ENCODE measurements at regions not wholly inside any gene's neighbourhood (a gene's known extent, or its start where the extent isn't known, plus 50 kb on each side); places are given as distances from the start of the nearest gene placed in this dataset.
"Not testable (repeated sequence)": the region's sequence is repeated elsewhere in the genome, so short reads cannot be mapped to it uniquely, and the experiment has no call there.

DNA sequence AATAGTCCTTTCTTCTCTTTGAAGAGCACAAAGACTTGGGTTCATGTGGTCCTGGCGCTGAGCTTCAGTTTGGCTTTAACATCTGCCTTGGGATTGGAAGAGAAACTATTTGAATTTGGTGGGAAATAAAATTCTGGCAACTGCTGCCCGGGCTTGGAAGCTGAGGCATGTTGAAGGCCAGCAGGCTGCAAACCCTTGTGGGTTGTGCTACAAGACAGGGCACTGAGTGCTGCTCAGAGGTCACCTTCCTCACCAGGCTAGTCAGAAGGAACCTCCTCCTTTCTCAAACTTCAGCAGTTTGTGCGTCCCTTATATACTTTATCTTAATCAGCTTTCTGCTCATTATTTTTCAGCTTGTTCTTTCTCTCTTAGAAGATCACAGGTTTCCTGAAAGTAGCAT lies 238.4 kb upstream of the TBX18 start:
- H3K9me3 Mint-ChIP-seq: peaks cover 6% of the 10 kb centered on the region
- H3K4me1 Mint-ChIP-seq: no peaks in the 10 kb centered on the region
- no peak overlapping the region for H3K27ac Mint-ChIP-seq (ENCODE audit: low read depth)
- H3K27me3 Mint-ChIP-seq: no peaks in the 10 kb centered on the region
- H3K4me3 Mint-ChIP-seq: no peak overlapping the region
- ATAC-seq (replicated peaks; ENCODE audit: extremely low read depth, poor library complexity, severe bottlenecking): no peak
- H3K36me3 Mint-ChIP-seq (ENCODE audit: insufficient read depth): no peaks in the 10 kb centered on the region
- DNase-seq (ENCODE audit: low spot score in 2 of 2): no peak

DNA sequence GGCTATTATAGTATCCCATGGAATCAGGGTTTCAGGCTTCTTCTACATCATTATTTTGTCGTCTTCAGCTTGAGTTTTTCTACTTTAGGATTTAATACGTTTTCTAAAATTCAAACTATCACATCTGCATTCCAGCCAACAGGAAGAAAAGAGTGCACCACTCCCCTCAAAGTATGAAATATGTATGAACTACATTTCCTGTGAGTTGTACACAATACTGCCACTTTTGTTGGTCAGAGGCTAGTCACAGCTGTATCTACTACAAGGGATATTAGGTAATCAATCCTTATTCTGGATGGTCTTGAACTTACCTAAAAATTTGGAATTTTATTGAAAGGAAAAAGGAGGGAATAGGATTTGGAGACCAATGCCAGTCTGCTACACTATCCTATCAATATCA lies 235.6 kb upstream of the TBX18 start:
- no peak for ATAC-seq (replicated peaks; ENCODE audit: extremely low read depth, poor library complexity, severe bottlenecking)
- peaks cover 20% of the 10 kb centered on the region for H3K9me3 Mint-ChIP-seq

DNA sequence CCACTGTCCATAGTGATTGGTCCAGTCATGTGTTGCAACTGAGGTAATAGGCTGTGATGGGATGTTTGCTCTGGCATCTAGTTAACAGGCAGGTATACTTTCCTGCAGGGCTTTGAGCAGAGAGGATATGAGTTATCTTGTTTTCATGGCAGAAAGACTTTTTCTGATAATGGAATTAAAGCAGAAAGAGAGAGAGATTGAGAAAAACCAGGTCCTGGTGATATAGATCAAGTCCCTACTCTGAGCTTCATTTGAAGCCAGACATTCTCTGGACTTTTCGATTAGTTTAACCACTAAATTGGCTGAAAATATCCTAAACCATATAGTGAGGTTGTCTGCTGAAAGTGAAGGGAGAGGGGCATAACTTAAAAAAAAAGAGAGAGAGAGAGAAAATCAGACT lies 233.8 kb upstream of the TBX18 start:
- H3K36me3 Mint-ChIP-seq (ENCODE audit: insufficient read depth): no peaks in the 10 kb centered on the region
- no peaks in the 10 kb centered on the region for H3K4me1 Mint-ChIP-seq
- DNase-seq (ENCODE audit: low spot score in 2 of 2) (no peak), ATAC-seq (replicated peaks; ENCODE audit: extremely low read depth, poor library complexity, severe bottlenecking) (no peak)
- no peak overlapping the region for H3K4me3 Mint-ChIP-seq
- H3K27ac Mint-ChIP-seq (ENCODE audit: low read depth): no peak overlapping the region
- H3K9me3 Mint-ChIP-seq: peaks cover 17% of the 10 kb centered on the region
- H3K27me3 Mint-ChIP-seq: no peaks in the 10 kb centered on the region

More for the DNA sequence above, 235.6 kb upstream of the TBX18 start:
- no peaks in the 10 kb centered on the region for H3K4me1 Mint-ChIP-seq
- no peaks in the 10 kb centered on the region for H3K36me3 Mint-ChIP-seq (ENCODE audit: insufficient read depth)
- no peak overlapping the region for H3K4me3 Mint-ChIP-seq
- no peaks in the 10 kb centered on the region for H3K27me3 Mint-ChIP-seq
- no peak overlapping the region for H3K27ac Mint-ChIP-seq (ENCODE audit: low read depth)
- no peak for DNase-seq (ENCODE audit: low spot score in 2 of 2)

DNA sequence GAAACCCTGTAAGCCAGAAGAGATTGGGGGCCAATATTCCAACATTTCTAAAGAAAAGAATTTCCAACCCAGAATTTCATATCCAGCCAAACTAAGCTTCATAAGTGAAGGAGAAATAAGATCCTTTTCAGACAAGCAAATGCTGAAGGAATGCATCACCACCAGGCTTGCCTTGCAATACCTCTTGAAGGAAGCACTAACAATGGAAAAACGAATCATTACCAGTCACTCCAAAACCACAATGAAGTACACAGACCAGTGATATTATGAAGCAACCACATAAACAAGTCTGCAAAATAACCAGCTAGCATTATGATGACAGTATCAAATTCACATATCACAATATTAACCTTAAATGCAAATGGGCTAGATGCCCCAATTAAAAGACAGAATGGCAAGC lies 224.4 kb upstream of the TBX18 start:
- not testable (repeated sequence) for ATAC-seq (replicated peaks; ENCODE audit: extremely low read depth, poor library complexity, severe bottlenecking); H3K36me3 Mint-ChIP-seq (ENCODE audit: insufficient read depth); H3K4me3 Mint-ChIP-seq; H3K27ac Mint-ChIP-seq (ENCODE audit: low read depth); DNase-seq (ENCODE audit: low spot score in 2 of 2); H3K4me1 Mint-ChIP-seq; H3K27me3 Mint-ChIP-seq
- H3K9me3 Mint-ChIP-seq: peaks cover 28% of the 10 kb centered on the region

DNA sequence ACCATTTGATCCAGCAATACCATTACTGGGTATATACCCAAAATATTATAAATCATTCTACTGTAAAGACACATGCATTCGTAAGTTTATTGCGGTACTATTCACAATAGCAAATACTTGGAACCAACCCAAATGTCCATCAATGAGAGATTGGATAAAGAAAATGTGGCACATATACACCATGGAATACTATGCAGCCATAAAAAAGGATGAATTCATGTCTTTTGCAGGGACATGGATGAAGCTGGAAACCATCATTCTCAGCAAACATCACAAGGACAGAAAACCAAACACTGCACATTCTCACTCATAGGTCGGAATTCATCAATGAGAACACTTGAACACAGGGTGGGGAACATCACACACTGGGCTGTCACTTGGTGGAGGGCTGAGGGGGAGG lies 221.1 kb upstream of the TBX18 start:
- H3K4me3 Mint-ChIP-seq; DNase-seq (ENCODE audit: low spot score in 2 of 2); H3K27ac Mint-ChIP-seq (ENCODE audit: low read depth); ATAC-seq (replicated peaks; ENCODE audit: extremely low read depth, poor library complexity, severe bottlenecking); H3K36me3 Mint-ChIP-seq (ENCODE audit: insufficient read depth); H3K4me1 Mint-ChIP-seq; H3K27me3 Mint-ChIP-seq: not testable (repeated sequence)
- peaks cover 24% of the 10 kb centered on the region for H3K9me3 Mint-ChIP-seq

DNA sequence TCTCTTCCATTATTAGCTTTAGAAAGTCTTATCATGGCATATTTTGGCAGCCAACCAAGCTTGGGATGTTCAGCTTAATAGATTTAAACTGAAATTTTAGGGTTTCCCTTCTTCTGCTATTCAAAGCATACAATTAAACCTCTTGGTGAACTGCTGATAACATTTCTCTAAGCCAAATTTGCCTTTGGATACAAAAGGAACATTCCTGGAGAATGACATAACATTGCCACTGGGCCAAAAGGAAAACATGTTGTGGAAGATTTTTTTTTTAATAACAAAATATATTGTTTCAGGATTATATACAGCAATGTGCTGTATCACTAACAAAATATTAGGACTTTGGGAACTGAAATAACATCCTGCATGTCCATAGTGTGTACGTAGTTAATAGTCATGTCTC lies 215.1 kb upstream of the TBX18 start:
- no peak for ATAC-seq (replicated peaks; ENCODE audit: extremely low read depth, poor library complexity, severe bottlenecking)
- H3K4me1 Mint-ChIP-seq: no peaks in the 10 kb centered on the region
- peaks cover 15% of the 10 kb centered on the region for H3K9me3 Mint-ChIP-seq
- no peak overlapping the region for H3K27ac Mint-ChIP-seq (ENCODE audit: low read depth)
- H3K4me3 Mint-ChIP-seq: no peak overlapping the region
- DNase-seq (ENCODE audit: low spot score in 2 of 2): no peak
- H3K36me3 Mint-ChIP-seq (ENCODE audit: insufficient read depth): no peaks in the 10 kb centered on the region
- no peaks in the 10 kb centered on the region for H3K27me3 Mint-ChIP-seq

DNA sequence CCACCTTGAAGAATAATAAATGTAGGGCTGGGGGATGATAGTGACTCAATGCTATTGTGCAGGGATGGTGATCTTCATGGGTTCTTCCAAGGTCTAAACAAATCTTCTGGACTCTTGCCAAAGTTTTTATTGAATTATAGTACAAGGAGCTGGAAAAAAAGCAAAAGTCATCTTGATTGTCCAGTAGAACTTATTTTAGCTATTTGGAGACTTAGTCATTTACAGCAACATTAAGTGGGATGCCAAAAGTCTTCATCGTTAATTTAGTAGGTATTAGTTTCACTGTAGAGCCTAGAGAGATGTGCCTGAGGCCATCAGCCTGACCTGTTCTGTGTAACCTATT lies 212.9 kb upstream of the TBX18 start:
- no peaks in the 10 kb centered on the region for H3K36me3 Mint-ChIP-seq (ENCODE audit: insufficient read depth)
- ATAC-seq (replicated peaks; ENCODE audit: extremely low read depth, poor library complexity, severe bottlenecking) (no peak), DNase-seq (ENCODE audit: low spot score in 2 of 2) (no peak)
- no peaks in the 10 kb centered on the region for H3K4me1 Mint-ChIP-seq
- H3K27me3 Mint-ChIP-seq: no peaks in the 10 kb centered on the region
- peaks cover 15% of the 10 kb centered on the region for H3K9me3 Mint-ChIP-seq
- H3K27ac Mint-ChIP-seq (ENCODE audit: low read depth): no peak overlapping the region
- no peak overlapping the region for H3K4me3 Mint-ChIP-seq

DNA sequence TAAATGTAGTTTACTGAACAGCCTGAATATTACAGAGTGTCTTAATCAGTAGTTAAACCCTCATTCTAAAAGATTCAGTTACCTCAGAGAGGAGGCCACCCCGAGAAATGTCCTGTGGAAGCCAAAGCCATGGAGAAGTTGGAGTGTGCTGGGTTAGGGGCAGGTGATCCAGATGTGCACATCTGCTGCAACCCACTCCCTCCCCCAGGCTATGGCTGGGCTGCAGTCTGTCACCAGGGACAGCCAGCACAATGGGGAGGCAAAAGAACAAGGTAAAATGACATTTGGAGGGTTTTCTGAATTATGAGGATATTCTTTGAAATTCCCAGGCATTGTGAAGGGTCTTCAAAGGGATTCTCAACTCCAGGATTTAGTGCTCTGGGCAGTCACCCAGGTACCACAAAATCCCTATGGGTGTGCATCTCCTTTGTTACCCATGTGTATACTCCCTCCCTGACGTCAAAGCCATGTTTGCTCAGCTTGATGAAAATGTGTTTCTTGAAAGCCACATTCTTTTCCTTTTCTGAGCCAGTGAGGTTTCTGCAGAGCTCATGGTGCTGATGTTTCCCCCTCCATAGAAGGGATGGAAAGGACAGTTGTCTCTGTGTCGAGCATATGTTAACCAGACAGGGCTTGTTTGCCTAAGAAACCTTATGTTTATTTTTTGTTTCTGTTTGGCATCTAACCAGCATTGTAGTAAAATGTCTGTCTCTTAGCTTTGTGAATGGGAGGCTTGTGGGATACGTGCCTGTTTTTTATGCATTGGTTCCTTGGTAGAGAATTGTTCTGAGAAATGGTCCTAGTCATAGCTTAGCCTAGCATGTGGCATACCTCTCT lies 212.3 kb upstream of the TBX18 start:
- Mint-ChIP-seq H3K9me3 (peaks cover 15% of the 10 kb centered on the region), H3K27ac (ENCODE audit: low read depth) (no peak overlapping the region), H3K36me3 (ENCODE audit: insufficient read depth) (no peaks in the 10 kb centered on the region), H3K4me3 (no peak overlapping the region), H3K27me3 (no peaks in the 10 kb centered on the region), H3K4me1 (no peaks in the 10 kb centered on the region)
- no peak for ATAC-seq (replicated peaks; ENCODE audit: extremely low read depth, poor library complexity, severe bottlenecking)
- no peak for DNase-seq (ENCODE audit: low spot score in 2 of 2)

DNA sequence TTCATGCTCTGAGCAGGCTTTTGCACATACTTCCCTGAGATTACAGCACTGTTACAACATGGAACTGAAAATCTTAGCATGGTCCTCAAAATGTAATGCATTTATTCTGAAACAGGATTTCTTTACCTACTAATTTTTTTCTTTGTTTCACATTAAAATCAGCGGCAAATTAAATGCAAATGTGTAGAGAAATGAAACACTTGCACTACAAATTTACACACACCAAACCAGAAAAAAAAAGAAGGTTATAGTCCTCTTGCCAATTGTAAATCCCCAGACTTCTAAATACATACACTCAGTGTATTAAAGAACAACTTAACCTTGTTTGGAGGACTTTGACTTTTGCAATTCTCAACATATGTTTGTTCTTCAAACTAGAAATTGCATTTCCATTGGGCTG lies 210.9 kb upstream of the TBX18 start:
- Mint-ChIP-seq H3K36me3 (ENCODE audit: insufficient read depth) (no peaks in the 10 kb centered on the region), H3K4me3 (no peak overlapping the region), H3K9me3 (peaks cover 17% of the 10 kb centered on the region), H3K27ac (ENCODE audit: low read depth) (no peak overlapping the region), H3K27me3 (no peaks in the 10 kb centered on the region), H3K4me1 (no peaks in the 10 kb centered on the region)
- DNase-seq (ENCODE audit: low spot score in 2 of 2) (no peak), ATAC-seq (replicated peaks; ENCODE audit: extremely low read depth, poor library complexity, severe bottlenecking) (no peak)

DNA sequence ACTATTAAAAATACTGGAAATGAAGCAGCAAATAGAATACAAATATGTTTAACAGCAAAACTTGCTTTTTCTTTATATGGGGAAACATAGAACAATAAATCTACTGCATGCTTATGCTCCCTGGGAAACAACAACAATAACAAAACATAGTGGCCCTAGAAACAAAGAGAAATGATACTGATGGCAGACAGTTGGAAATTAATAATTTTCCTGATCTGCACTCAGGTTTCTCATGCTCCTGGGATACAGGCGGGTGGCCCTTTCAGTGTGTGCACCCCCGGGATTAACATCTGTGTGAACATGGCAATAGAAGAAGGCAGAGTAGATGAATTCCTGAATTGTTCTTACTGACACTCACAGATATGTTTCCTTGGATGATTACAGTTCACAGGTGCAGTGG lies 209.2 kb upstream of the TBX18 start:
- no peaks in the 10 kb centered on the region for H3K36me3 Mint-ChIP-seq (ENCODE audit: insufficient read depth)
- H3K27ac Mint-ChIP-seq (ENCODE audit: low read depth): no peak overlapping the region
- H3K27me3 Mint-ChIP-seq: no peaks in the 10 kb centered on the region
- DNase-seq (ENCODE audit: low spot score in 2 of 2): no peak
- no peak for ATAC-seq (replicated peaks; ENCODE audit: extremely low read depth, poor library complexity, severe bottlenecking)
- no peak overlapping the region for H3K4me3 Mint-ChIP-seq
- H3K4me1 Mint-ChIP-seq: no peaks in the 10 kb centered on the region
- H3K9me3 Mint-ChIP-seq: peaks cover 17% of the 10 kb centered on the region

DNA sequence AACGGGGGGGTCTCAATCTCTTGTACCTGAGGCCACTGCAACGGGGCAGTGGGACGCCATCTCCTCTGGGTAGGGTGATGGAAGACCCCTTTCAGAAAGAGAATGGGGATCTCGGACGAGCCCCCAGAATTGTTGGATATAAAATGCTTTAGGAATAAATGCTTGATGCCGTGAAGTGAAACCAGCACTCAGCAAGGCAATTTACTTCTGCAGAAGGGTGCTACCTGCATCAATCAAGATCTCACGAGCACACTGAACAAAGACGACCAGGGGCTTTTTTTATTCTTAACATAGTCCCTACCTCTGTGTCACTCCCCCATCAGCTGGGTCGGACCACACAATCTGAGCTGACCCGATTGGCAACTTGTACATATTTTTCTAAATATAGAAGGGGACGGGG lies 203.6 kb upstream of the TBX18 start:
- Mint-ChIP-seq H3K9me3 (peaks cover 19% of the 10 kb centered on the region), H3K27me3 (no peaks in the 10 kb centered on the region), H3K4me3 (no peak overlapping the region), H3K36me3 (ENCODE audit: insufficient read depth) (no peaks in the 10 kb centered on the region), H3K4me1 (no peaks in the 10 kb centered on the region), H3K27ac (ENCODE audit: low read depth) (no peak overlapping the region)
- no peak for ATAC-seq (replicated peaks; ENCODE audit: extremely low read depth, poor library complexity, severe bottlenecking)
- DNase-seq (ENCODE audit: low spot score in 2 of 2): no peak

DNA sequence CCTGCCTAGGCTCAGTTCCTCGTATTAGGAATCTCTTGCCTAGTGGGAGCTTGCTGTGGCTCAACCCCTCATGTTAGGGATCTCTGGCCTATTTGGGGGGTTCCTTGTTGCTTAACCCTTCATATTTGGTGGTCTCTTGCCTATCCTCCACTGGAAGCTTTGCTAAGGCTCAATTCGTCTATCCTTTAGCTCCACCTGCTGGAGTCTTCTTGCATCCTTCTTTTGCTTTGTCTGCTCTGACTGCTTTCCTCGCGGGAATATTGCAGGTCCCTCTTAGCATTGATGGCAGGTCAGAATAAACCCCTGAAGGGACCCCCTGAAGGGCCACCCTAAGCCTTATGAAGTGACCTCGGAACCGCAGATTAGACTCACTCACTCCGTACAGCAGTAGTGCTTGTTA lies 203.0 kb upstream of the TBX18 start:
- Mint-ChIP-seq H3K4me3 (no peak overlapping the region), H3K36me3 (ENCODE audit: insufficient read depth) (no peaks in the 10 kb centered on the region), H3K27ac (ENCODE audit: low read depth) (no peak overlapping the region), H3K4me1 (no peaks in the 10 kb centered on the region), H3K9me3 (peaks cover 19% of the 10 kb centered on the region), H3K27me3 (no peaks in the 10 kb centered on the region)
- no peak for ATAC-seq (replicated peaks; ENCODE audit: extremely low read depth, poor library complexity, severe bottlenecking)
- no peak for DNase-seq (ENCODE audit: low spot score in 2 of 2)

DNA sequence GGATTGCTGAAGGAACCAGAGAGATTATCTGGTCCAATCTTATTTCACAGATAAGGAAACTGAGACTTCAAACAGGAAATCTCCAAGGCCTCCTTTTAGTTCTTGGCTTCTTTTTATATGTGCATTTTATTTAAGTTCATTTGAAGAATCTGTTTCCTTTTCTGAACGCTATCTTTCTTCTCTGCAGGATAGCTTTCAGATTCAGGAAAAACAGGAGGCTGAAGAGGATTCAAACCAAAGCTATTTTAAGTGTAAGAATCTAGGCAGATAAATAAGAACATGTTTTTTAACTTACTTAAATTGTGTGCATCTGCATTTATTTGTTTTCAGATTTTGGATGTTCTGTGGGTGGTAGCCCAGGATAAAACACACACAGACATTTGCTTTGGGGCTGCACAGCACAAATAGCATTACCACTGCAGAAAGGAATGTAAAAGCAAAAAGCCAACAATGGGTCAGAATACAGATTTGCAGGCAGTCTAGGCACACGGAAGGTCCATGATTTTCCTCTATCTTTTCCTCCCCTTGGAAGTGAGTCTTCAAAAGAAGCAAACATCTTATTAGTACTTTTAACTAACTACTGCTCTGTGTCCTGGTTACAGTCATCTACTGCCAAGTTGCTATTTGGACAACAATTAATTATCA lies 188.8 kb upstream of the TBX18 start:
- no peak overlapping the region for H3K4me3 Mint-ChIP-seq
- H3K27ac Mint-ChIP-seq (ENCODE audit: low read depth): no peak overlapping the region
- peaks cover 3% of the 10 kb centered on the region for H3K9me3 Mint-ChIP-seq
- H3K4me1 Mint-ChIP-seq: no peaks in the 10 kb centered on the region
- no peaks in the 10 kb centered on the region for H3K36me3 Mint-ChIP-seq (ENCODE audit: insufficient read depth)
- DNase-seq (ENCODE audit: low spot score in 2 of 2) (no peak), ATAC-seq (replicated peaks; ENCODE audit: extremely low read depth, poor library complexity, severe bottlenecking) (no peak)
- no peaks in the 10 kb centered on the region for H3K27me3 Mint-ChIP-seq
